ENCODE measurements at regions not wholly inside any gene's neighbourhood (a gene's known extent, or its start where the extent isn't known, plus 50 kb on each side); places are given as distances from the start of the nearest gene placed in this dataset.

DNA sequence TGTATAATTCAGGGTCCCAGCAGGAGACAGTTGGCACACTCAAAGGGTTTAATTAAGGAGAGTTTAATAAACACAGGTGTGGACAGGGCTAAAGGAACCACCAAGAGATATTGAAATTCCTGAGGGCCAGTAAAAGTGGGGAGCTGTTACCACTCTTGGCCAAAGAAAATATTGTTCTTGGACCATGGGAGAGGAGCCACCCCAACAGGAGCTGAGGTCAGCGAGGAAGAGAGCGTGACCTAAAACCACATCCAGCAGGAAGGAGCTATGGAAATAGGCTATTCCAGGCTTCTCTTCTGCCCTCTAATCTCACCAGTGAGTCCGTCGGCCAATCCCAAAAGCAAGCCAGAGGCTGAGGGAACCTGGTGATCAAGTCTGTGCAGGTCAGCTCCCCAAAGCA lies 390.8 kb downstream of the MED13L start (continued):
- TF ChIP-seq TEAD4 (IDR thresholded peaks at IDR 0.05; ENCODE audit: low read depth, low read length) (no peak), E2F6 (IDR thresholded peaks at IDR 0.05) (no peak), EGR1 (IDR thresholded peaks at IDR 0.05; ENCODE audit: borderline replicate concordance, low read depth, low read length) (no peak), RNF2 (IDR thresholded peaks at IDR 0.05; ENCODE audit: borderline replicate concordance, low read depth, low read length, missing control alignments, poor library complexity, severe bottlenecking) (no peak), BACH1 (IDR thresholded peaks at IDR 0.05; ENCODE audit: low read length) (no peak), KDM4A (IDR thresholded peaks at IDR 0.05; ENCODE audit: low read depth, low read length, severe bottlenecking) (no peak)

Measured in H1 (cell line).